Endothelial cell of umbilical vein (primary cell): ENCODE measurements at regions not wholly inside any gene's neighbourhood (a gene's known extent, or its start where the extent isn't known, plus 50 kb on each side); places are given as distances from the start of the nearest gene placed in this dataset.

Source experiments
- CTCF ChIP-seq, 2 donors: IDR thresholded peaks; 1 replicate in 1 of 2; 2 replicates in 1 of 2; pipeline ENCODE4 v1.5.1; 2011; ENCODE audit warnings: low read length in 2 of 2, mild to moderate bottlenecking in 2 of 2, moderate library complexity in 2 of 2, control low read depth in 1 of 2, inconsistent platforms in 1 of 2, low read depth in 1 of 2; ENCODE audit not compliant: insufficient read depth in 1 of 2; ENCODE audit errors: extremely low read depth in 1 of 2
- MYC ChIP-seq: IDR thresholded peaks from one replicate; pipeline ENCODE4 v1.6.1; 2011; ENCODE audit warnings: mild to moderate bottlenecking, low read depth, low read length
- POLR2A ChIP-seq: IDR thresholded peaks from 2 replicates; pipeline ENCODE4 v1.6.1; 2012; ENCODE audit warnings: low read depth, mild to moderate bottlenecking, control low read depth, low read length

GRCh38 chr5:17794815-17795214, 160.6 kb downstream of the TAF11L14 start:
- TF ChIP-seq CTCF (IDR thresholded peaks at IDR 0.05; ENCODE audit: extremely low read depth in 1 of 2, insufficient read depth in 1 of 2, low read depth in 1 of 2, low read length in 2 of 2) (no peak), MYC (no peak), POLR2A (no peak)
